HG02588 (cell line): ENCODE measurements at regions not wholly inside any gene's neighbourhood (a gene's known extent, or its start where the extent isn't known, plus 50 kb on each side); places are given as distances from the start of the nearest gene placed in this dataset.
A peak's percentile ranks its signal among the peaks of the same experiment; 100 is the strongest.

Source experiments
- ATAC-seq: cut with Tn5 transposase; IDR thresholded peaks from one replicate; pipeline ENCODE4 v1.9.1; 2021; ENCODE audit warnings: mild to moderate bottlenecking, moderate library complexity; ENCODE audit not compliant: unreplicated experiment

DNA sequence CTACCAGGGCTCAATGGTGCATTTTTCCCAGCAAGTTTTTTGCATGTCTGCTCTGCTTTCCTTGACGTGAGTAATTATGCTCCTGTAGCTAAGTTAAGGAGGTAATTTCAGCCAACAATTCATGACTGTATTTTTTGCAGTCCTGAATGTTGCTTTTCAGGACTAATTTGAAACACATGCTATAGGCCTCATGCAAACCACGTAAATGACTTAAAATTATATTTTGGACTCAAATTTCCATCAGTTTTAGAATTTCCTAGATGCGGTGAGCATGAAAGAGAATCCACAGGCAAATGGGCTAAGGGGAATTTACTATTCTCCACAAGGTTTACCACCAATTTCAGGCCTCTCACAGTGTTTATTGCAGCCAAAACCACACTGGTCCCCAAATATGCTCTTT lies 589.9 kb upstream of the LRRTM1 start:
- no peak for ATAC-seq

- no peak for ATAC-seq
Observed at GRCh38 chr2:80893711-80894110, 589.2 kb upstream of the LRRTM1 start.

- ATAC-seq = no peak
Observed at GRCh38 chr2:80889009-80889408, 584.5 kb upstream of the LRRTM1 start.

GRCh38 chr2:80887841-80888378 lies 583.4 kb upstream of the LRRTM1 start:
- no peak for ATAC-seq

DNA sequence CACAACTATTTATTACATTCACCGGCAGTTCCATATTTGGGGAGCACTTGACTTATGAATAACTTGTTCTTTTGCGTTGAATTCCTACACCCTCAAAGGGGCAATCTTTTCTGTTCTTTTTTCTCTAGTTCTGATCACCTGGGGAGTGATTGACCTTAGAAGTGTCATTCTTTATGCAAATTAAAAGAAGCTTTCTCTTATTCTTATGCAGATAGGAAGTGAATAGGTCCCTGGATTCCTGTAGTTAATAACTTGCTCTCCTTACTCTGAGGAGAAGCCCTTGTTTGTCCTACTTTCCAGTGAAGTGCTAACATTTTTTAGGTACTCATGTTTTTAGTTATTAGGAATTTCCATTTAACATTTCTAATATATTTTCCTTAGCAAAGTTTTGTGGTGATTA lies 569.8 kb upstream of the LRRTM1 start:
- ATAC-seq = no peak

DNA sequence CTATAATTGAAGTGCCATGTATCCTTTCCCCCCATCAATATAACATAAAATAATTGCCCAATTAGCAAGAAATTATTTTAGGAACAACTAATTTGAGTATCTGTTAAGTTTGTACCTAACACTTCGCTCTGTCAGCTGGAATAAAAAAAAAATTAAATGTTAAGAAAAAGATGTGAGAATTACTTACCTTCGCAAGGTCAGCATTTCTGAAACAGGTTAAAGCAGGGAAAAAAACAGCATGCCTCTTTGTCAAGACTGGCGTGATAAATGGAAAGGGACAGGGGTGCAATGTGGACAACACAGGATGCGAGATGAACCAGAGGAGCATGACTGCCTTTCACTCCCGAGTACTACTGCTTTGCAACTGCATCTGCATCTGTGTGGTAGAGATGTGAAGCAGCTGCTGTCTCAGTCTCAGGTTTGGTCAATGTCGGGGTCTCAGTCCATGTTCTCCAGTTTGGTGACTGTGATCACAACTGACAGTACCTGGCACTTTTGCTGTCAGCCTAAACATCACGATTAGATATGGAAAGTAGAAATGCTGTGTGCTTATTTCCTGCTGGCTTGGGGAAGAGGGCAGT lies 565.4 kb upstream of the LRRTM1 start:
- no peak for ATAC-seq

GRCh38 chr2:80863147-80863714 lies 558.7 kb upstream of the LRRTM1 start:
- ATAC-seq = no peak

GRCh38 chr2:80858965-80859364 lies 554.4 kb upstream of the LRRTM1 start:
- ATAC-seq = no peak

GRCh38 chr2:80856227-80856626 lies 551.7 kb upstream of the LRRTM1 start:
- ATAC-seq = no peak

DNA sequence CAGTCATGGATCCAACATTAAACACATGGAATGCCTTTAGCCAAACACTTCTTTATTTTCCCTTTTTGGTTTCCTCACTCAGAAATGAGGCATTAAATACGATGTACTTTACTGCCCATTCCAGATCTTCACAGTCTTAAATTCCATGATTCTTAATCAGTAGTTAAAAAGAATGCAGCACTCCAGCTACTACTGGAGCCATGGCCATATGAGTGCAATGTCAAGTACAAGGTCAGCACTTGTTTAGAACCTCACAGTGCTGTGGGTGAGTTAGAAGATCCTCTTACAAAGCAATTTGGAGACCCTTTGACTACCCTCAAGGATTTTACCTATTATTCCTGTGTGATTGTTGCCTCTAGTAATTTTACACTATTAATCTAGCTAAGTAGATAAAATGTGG lies 550.3 kb upstream of the LRRTM1 start:
- ATAC-seq = no peak

GRCh38 chr2:80852808-80853139 lies 548.2 kb upstream of the LRRTM1 start:
- no peak for ATAC-seq

- ATAC-seq = no peak
Observed at GRCh38 chr2:80852079-80852807, 547.7 kb upstream of the LRRTM1 start.

- no peak for ATAC-seq
Observed at GRCh38 chr2:80830891-80831290, 526.3 kb upstream of the LRRTM1 start.

- ATAC-seq = no peak
Observed at GRCh38 chr2:80822999-80823398, 518.4 kb upstream of the LRRTM1 start.

DNA sequence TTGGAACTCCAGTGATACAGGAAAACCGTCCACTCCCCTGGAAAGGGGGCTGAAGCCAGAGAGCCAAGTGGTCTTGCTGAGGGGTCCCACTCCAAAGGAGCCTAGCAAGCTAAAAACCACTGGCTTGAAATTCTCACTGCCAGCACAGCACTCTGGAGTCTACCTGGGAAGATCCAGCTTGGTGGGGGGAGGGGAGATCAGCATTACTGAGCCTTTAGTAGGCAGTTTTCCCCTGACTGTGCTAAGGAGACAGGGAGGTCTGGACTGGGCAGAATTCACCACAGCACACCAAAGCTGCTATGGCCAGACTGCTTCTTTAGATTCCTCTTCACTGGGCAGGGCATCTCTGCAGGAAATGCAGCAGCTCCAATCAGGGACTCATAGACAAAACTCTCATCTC lies 510.7 kb upstream of the LRRTM1 start:
- no peak for ATAC-seq

DNA sequence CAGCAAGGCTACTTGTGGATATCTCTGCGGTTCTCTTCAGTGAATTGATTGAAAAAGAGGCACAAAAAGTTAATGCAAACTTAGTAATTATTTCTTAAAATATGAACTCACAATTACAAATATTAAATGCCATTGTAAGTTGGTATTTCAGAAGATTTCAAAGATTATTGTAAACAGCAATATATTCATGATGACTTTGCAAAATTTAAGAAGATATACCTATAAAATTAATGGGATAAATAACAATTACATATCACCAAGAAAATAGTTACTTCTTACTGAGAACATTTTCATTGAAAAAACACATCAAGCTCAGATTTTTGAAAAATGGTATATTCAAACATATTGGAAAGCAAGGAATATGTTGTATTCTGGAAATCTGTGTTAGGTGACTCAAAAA lies 482.0 kb upstream of the LRRTM1 start:
- no peak for ATAC-seq

DNA sequence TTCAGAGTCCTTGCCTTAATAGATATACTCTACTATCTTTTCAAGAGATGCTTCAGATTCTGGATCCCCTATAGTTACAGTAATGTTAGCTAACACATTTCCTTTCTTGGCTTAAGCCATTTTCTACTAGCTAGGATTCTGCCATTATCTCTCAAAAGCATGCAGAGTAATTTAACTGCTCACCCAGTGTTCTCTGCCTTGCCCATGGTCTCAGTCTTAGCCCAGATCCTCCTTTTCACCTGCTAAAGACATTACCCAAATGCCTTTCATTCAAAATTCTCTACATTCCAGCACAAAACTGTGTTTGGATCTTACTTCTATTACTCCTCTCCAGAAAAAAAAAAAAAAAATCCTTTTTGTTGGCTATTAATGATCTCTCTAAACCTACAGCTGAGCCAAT lies 474.2 kb upstream of the LRRTM1 start:
- ATAC-seq = no peak

- ATAC-seq = peak; percentile 50
Observed at GRCh38 chr2:80748592-80748991, 444.0 kb upstream of the LRRTM1 start.

- ATAC-seq = no peak
Observed at GRCh38 chr2:80737047-80737446, 432.5 kb upstream of the LRRTM1 start.

GRCh38 chr2:80725001-80725400 lies 420.4 kb upstream of the LRRTM1 start:
- no peak for ATAC-seq

GRCh38 chr2:80722803-80723202 lies 418.3 kb upstream of the LRRTM1 start:
- ATAC-seq = no peak

- ATAC-seq = no peak
Observed at GRCh38 chr2:80719607-80720006, 415.1 kb upstream of the LRRTM1 start.
